ENCODE measurements at regions not wholly inside any gene's neighbourhood (a gene's known extent, or its start where the extent isn't known, plus 50 kb on each side); places are given as distances from the start of the nearest gene placed in this dataset.
"Not testable (repeated sequence)": the region's sequence is repeated elsewhere in the genome, so short reads cannot be mapped to it uniquely, and the experiment has no call there.

DNA sequence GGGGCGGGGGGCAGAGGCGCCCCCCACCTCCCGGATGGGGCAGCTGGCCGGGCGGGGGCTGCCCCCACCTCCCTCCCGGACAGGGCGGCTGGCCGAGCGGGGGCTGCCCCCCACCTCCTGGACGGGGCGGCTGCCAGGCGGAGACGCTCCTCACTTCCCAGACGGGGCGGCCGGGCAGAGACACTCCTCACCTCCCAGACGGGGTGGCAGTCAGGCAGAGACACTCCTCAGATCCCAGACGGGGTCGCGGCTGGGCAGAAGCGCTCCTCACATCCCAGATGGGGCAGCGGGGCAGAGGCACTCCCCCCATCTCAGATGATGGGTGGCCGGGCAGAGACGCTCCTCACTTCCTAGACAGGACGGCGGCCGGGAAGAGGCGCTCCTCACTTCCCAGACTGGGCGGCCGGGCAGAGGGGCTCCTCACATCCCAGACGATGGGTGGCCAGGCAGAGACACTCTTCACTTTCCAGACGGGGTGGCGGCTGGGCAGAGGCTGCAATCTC lies 240.1 kb downstream of the NPIPA7 start:
- DNase-seq (ENCODE audit: low spot score), result not testable (repeated sequence)

- not testable (repeated sequence) for DNase-seq (ENCODE audit: low spot score)
Observed at GRCh38 chr16:16624367-16624766, 245.4 kb downstream of the NPIPA7 start.

DNA sequence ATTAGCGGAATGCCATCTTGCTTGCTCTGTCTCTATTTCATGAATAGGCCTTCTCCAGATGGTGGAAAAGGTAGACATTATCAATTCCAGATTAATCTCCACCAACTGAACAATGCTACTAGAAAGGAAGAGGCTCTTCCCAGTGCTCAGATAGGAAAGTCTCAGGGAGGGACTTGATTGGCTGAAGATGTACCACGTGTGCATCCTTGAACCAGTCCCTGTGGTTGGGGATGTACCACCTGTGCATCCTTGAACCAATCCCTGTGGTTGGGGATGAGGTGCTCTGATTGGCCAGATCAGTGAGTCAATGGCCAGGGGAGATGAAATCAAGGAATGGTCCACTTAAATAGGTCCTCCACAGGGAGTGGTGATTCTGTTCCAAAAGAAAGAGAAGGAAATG lies 246.2 kb downstream of the NPIPA7 start:
- not testable (repeated sequence) for DNase-seq (ENCODE audit: low spot score)

GRCh38 chr16:16627865-16628264 lies 248.9 kb downstream of the NPIPA7 start:
- not testable (repeated sequence) for DNase-seq (ENCODE audit: low spot score)

- not testable (repeated sequence) for DNase-seq (ENCODE audit: low spot score)
Observed at GRCh38 chr16:16638231-16638630, 259.3 kb downstream of the NPIPA7 start.

GRCh38 chr16:16638714-16639113 lies 259.8 kb downstream of the NPIPA7 start:
- DNase-seq (ENCODE audit: low spot score), result not testable (repeated sequence)

DNA sequence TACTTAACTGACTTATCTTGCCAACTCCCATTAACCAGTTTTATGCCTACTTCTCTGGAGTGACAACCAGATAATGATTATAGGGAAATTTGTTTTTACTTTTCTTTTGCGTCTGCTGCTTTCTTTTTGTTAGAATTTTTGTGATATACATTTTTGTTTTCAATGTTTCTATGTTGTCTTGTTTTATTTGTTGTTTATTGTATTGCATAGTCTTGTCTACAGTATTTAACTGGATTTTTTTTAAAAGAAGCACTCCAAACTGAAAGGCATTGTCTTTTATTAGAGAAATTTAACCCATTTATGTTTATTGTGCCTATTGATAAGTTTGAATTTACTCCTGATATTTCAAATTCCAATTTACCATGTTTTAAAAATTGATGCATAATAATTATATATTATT lies 264.9 kb downstream of the NPIPA7 start:
- DNase-seq (ENCODE audit: low spot score), result not testable (repeated sequence)

DNA sequence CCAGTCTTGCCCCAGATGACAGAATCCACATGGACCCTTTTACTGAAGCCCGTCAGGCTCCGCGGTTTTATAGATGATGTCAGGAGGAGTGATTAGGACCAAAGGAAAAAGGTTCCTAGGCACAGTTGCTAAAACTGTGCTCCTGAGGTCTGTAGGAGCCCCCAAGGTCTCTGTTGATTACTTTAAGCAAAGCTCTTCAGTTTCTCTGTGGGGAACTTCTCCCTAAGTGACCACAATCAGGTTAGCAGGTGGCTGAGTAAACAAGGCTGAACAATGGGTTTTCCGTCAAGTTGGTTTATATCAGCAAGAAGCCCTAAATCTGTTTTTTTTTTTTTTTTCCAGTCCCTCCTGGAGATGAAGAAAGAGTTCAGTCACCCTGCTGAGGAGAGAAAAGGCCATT lies 269.1 kb downstream of the NPIPA7 start:
- not testable (repeated sequence) for DNase-seq (ENCODE audit: low spot score)

DNA sequence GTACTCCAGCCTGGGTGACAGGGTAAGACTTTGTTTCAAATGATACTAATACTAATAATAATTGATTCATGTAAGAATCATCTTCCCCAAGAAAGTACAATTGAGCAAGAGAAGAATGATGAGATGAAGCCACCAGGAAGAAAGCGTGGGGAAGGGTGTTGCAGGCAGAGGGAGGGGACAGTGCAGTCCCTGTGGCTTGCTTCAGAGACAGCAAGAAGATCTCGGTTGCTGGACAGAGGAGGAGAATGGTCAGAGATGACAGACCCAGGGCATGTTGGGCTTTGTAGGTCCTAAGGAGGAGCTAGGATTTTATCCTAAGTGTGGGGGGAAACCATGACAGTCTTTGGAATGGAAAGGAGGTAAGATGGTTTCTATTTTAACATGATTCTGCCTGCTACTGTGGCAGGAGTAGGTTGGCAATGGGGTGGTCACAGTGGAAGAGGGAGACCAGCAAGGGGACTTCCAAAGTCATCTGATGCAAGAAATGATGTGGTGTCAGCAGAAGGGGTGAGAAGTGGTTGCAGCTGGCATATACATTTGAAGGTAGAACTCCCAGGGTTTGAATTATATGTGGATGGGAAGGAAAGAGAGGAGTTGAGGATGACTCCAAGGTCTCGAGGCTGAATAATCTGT lies 293.4 kb downstream of the NPIPA7 start:
- DNase-seq (ENCODE audit: low spot score), result not testable (repeated sequence)

DNA sequence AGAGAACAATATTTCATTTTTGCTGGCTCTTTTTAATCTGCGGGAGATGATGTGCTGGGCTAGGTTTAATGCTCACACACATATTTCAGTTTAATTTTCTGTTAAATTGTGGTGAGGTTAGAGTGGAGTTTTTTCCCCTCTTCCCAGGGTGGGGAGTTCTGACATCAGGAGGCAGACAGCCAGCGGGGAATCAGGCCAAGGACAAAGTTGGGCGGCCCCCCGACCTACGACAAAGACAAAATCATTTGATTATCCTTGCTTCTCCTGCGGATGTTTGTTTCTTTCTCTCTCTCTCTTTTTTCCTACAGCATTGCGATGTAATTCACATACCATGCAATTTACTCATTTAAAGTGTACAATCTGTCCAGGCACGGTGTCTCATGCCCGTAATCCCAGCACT lies 295.9 kb downstream of the NPIPA7 start:
- DNase-seq (ENCODE audit: low spot score), result not testable (repeated sequence)

DNA sequence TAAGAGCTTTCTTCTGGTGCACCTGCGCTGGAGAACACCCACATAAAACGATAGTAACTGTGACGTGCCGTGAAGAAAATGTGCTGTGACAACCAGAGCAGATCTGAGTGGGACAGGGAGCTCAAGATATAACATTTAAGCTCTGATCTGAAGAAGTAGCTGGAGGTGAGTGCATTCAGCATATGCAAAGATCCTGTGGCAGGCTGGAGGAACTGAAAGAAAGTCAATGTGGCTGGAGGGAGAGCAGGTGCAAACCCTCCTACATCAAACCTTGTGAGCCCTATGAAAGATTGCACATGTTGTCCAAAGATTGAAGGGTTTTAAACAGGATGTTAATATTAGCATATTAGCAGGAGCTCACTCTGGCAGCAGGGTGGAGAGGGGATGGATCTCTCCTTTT lies 342.9 kb downstream of the NPIPA7 start:
- not testable (repeated sequence) for DNase-seq (ENCODE audit: low spot score)

DNA sequence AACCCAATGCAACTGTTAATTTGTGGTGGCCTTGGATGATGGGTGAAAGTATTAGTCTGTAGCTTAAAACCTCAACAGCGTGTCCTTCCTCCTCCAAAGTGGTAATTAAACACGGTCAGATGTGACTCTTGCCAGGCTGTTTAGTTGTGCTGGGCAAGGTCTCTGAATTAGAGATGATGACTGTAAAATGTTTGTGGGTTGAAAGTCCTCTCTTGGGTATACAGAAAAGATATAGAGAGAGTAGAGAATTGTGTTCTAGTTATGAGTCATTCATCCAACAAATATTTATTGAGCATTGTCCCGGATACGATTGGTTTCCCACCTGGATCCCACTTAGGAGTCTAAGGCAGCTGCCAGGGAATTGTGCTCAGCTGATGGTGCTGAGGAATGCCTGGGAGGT lies 343.7 kb downstream of the NPIPA7 start:
- DNase-seq (ENCODE audit: low spot score), result not testable (repeated sequence)

GRCh38 chr16:16723819-16724519 lies 345.0 kb downstream of the NPIPA7 start:
- DNase-seq (ENCODE audit: low spot score), result not testable (repeated sequence)

DNA sequence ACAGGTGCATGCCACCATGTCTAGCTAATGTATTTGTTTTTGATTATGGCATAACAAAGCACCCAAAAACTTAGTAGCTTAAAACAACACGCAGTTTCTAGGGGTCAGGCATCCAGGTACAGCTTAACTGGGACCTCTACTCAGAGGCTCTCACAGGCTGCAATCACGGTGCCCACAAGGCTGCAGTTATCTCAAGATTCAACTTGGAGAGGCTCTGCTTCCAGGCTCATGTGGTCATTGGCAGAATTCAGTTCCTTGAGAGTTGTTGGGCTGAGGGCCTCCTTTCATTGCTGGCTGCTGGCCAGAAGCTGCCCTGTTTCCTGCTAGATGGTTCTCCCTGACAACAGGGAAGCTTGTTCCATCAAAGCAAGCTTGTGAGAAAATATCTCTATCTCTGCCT lies 348.1 kb downstream of the NPIPA7 start:
- not testable (repeated sequence) for DNase-seq (ENCODE audit: low spot score)

- DNase-seq (ENCODE audit: low spot score), result not testable (repeated sequence)
Observed at GRCh38 chr16:16742573-16742972, 363.6 kb downstream of the NPIPA7 start.

DNA sequence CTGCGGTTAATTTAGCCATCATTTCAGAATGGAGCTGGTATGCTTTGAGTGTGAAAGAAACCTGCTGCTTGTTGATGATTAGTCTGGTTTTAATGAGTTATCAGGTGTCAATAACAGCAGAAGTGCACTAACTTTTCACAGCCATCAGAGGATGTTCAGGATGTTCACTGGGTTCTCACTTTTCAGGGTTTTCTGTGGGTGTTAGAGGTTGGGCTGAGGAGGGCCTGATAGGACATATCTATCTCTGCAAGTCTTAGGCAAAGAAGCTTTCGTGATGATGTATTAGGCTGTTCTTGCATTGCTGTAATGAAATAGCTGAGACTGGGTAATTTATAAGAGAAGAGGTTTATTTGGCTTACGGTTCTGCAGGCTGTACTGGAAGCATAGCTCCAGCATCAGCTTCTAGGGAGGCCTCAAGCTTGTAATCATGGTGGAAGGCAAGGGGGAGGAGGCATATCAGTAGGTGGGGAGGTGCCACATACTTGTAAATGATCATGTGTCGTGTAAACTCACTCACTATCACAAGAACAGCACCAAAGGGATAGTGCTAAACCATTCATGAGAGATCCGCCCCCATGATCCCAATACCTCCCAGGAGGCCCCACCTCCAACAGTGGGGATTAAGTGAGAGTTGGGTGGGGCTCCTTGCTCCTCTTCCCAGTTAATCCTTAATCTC lies 376.2 kb downstream of the NPIPA7 start:
- not testable (repeated sequence) for DNase-seq (ENCODE audit: low spot score)

GRCh38 chr16:16763449-16763848 lies 384.5 kb downstream of the NPIPA7 start:
- DNase-seq (ENCODE audit: low spot score), result no peak

GRCh38 chr16:16770717-16771116 lies 391.8 kb downstream of the NPIPA7 start:
- DNase-seq (ENCODE audit: low spot score), result not testable (repeated sequence)

GRCh38 chr16:16774389-16774788 lies 395.4 kb downstream of the NPIPA7 start:
- DNase-seq (ENCODE audit: low spot score), result no peak

DNA sequence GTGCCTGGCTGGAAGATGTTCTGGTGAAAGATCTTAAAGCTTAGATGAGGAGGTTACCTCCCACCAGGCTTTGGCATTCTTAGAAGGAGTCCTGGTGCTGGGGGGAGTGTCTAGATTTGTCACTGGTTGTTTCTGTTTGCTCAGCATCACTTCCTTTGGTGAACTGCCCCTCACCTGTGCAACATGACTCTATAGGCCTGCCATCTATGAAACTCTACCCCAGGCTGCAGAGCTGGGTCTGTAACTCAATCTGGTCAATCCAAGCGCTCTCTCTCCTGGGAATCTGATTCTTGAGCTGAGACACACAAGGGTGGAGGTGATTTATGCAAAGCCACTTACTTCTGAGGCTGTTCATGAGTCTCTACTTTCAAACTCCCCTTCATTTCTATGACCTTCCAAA lies 399.4 kb downstream of the NPIPA7 start:
- DNase-seq (ENCODE audit: low spot score), result no peak

GRCh38 chr16:16780588-16780987 lies 401.6 kb downstream of the NPIPA7 start:
- DNase-seq (ENCODE audit: low spot score), result no peak

GRCh38 chr16:16782153-16782552 lies 403.2 kb downstream of the NPIPA7 start:
- DNase-seq (ENCODE audit: low spot score), result no peak

DNA sequence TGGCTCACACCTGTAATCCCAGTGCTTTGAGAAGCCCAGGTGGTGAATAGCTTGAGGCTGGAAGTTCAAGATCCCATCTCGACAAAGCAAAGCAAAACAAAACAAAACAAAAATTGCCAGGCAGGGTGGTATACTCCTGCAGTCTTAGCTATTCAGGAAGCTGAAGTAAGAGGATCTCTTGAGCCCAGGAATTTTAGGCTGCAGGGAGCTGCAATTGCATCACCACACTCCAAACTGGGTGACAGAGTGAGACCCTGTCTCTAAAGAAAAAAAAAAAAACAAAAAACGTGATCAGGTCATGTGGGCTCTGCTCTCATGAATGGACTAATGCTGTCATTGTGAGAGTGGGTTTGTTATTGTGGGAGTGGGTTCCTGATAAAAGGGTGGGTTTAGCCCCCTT lies 409.1 kb downstream of the NPIPA7 start:
- no peak for DNase-seq (ENCODE audit: low spot score)

Measured in AG20443 (cell line).